Karpas-422 (cell line): ENCODE measurements at regions not wholly inside any gene's neighbourhood (a gene's known extent, or its start where the extent isn't known, plus 50 kb on each side); places are given as distances from the start of the nearest gene placed in this dataset.

ENCODE experiments used
- DNase-seq: peaks from one replicate; pipeline ENCODE4 v3.0.0-alpha.2; 2015
- H2AFZ ChIP-seq: fragments of 200-600 bp; sonication (generic); 2 replicates; pipeline ENCODE4 v1.6.1; 2014; ENCODE audit warnings: antibody characterized with exemption, low read length, mixed read lengths
- H3K27ac ChIP-seq: fragments of 200-600 bp; sonication (generic); 2 replicates; pipeline ENCODE4 v1.5.1; 2014; ENCODE audit warnings: mild to moderate bottlenecking, low read length, moderate library complexity
- H3K27me3 ChIP-seq: fragments of 200-600 bp; sonication (generic); 2 replicates; pipeline ENCODE4 v1.6.1; 2014; ENCODE audit warnings: low read length, mixed read lengths
- H3K36me3 ChIP-seq: fragments of 200-600 bp; sonication (generic); 2 replicates; pipeline ENCODE4 v1.6.1; 2014; ENCODE audit warnings: low read length, mixed read lengths; ENCODE audit not compliant: insufficient read depth
- H3K4me1 ChIP-seq: fragments of 200-600 bp; sonication (generic); 2 replicates; pipeline ENCODE4 v1.6.1; 2014; ENCODE audit warnings: mild to moderate bottlenecking, low read length, mixed read lengths
- H3K4me2 ChIP-seq: fragments of 200-600 bp; sonication (generic); 2 replicates; pipeline ENCODE4 v1.6.1; 2014; ENCODE audit warnings: low read length, low read depth, mild to moderate bottlenecking; ENCODE audit not compliant: poor library complexity, severe bottlenecking
- H3K4me3 ChIP-seq: fragments of 200-600 bp; sonication (generic); 2 replicates; pipeline ENCODE4 v1.5.1; 2014; ENCODE audit warnings: mild to moderate bottlenecking, antibody characterized with exemption, low read length, mixed read lengths
- H3K79me2 ChIP-seq: fragments of 200-600 bp; sonication (generic); 2 replicates; pipeline ENCODE4 v1.6.1; 2014; ENCODE audit warnings: mild to moderate bottlenecking, low read length, mixed read lengths
- H3K9ac ChIP-seq: fragments of 200-600 bp; sonication (generic); 2 replicates; pipeline ENCODE4 v1.6.0; 2014; ENCODE audit warnings: low read length
- H3K9me2 ChIP-seq: fragments of 200-600 bp; sonication (generic), shearing (Covaris generic); replicated peaks from 2 replicates; pipeline ENCODE4 v1.6.0; 2014; ENCODE audit warnings: mild to moderate bottlenecking, low read length, moderate library complexity; ENCODE audit not compliant: insufficient read depth
- H3K9me3 ChIP-seq: fragments of 300-700, 200-600 bp; sonication (generic); 2 replicates; pipeline ENCODE4 v1.6.1; 2014; ENCODE audit warnings: low read length, mixed read lengths
- H4K20me1 ChIP-seq: fragments of 200-600 bp; sonication (generic); 2 replicates; pipeline ENCODE4 v1.6.1; 2014; ENCODE audit warnings: mild to moderate bottlenecking, antibody characterized with exemption, low read length, low read depth; ENCODE audit not compliant: insufficient read depth

DNA sequence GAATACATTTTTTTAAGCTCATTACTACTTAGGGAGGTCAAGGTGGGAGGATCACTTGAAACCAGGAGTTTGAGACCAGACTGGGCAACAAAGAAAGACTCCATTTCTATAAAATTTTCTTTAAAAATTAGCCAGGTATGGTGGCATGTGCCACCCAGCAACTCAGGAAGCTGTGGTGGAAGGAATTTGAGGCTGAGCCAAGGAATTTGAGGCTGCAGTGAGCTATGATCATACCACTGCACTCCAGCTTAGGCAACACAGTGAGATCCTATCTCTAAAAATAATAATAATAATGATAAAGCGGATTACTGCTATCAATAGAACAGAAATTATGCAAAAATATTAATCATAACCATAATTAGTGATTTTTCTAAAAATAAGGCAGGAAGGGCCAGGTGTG is 170.3 kb downstream of the COPRS start:
- Histone ChIP-seq H3K4me2 (no peak overlapping the region), H3K9me2 (no peaks in the 10 kb centered on the region), H3K27ac (no peak overlapping the region), H3K4me3 (no peak overlapping the region), H4K20me1 (no peaks in the 10 kb centered on the region), H3K4me1 (peaks cover 7% of the 10 kb centered on the region), H3K79me2 (no peaks in the 10 kb centered on the region), H3K9ac (no peak overlapping the region), H2AFZ (no peak overlapping the region), H3K27me3 (no peaks in the 10 kb centered on the region), H3K9me3 (no peaks in the 10 kb centered on the region), H3K36me3 (no peaks in the 10 kb centered on the region)
- no peak for DNase-seq

DNA sequence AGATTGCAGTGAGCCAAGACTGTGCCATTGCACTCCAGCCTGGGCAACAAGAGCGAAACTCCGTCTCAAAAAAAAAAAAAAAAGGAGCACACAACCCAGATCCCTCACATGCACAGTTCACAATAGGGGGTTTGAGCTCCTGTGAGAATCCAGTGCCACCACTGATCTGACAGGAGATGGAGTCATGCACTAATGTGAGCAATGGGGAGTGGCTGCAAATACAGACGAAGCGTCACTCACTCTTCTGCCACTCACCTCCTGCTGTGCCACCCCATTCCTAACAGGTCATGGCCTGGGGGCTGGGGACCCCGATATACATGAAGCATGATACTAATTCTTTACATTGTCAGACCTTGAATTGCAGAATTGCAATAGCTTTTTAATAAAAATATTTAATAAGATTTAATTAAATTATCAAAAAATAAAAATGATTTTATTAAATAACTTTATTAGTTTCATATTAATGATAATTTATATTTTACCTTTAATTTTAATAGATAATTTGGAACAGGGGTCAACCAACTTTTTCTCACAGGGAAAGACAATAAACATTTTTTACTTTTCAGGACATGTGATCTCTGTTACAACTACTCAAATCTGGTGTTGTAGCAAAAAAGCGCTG is 171.4 kb downstream of the COPRS start:
- Histone ChIP-seq H3K27me3 (no peaks in the 10 kb centered on the region), H3K36me3 (no peaks in the 10 kb centered on the region), H3K9me2 (no peaks in the 10 kb centered on the region), H3K27ac (no peak overlapping the region), H3K79me2 (no peaks in the 10 kb centered on the region), H3K4me3 (no peak overlapping the region), H2AFZ (no peak overlapping the region), H3K4me1 (peaks cover 7% of the 10 kb centered on the region), H4K20me1 (no peaks in the 10 kb centered on the region), H3K9me3 (no peaks in the 10 kb centered on the region), H3K9ac (no peak overlapping the region), H3K4me2 (no peak overlapping the region)
- DNase-seq = no peak

DNA sequence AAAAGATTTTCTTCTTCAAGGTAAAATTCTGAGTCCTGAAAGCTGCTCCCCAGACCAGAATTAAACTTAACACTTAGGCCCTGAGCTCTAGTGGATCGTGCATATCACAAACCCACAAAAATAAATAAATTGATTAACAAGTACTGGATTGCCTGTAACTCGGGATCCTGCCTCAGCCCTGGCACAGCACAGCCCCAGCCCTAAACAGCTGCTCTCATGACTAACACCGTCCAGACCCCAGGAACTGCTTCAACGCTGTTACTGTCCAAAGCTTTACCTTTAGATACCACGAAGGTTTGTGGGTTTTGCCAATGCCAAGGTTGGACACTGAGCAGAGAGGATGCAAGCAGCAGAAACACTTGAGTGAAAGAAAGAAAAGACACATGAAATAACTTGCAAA is 172.5 kb downstream of the COPRS start:
- Histone ChIP-seq H3K9me3 (no peaks in the 10 kb centered on the region), H3K79me2 (no peaks in the 10 kb centered on the region), H3K9ac (no peak overlapping the region), H4K20me1 (no peaks in the 10 kb centered on the region), H3K36me3 (no peaks in the 10 kb centered on the region), H3K27me3 (no peaks in the 10 kb centered on the region), H3K4me3 (no peak overlapping the region), H3K27ac (no peak overlapping the region), H3K4me1 (peaks cover 7% of the 10 kb centered on the region), H2AFZ (no peak overlapping the region), H3K4me2 (no peak overlapping the region), H3K9me2 (no peaks in the 10 kb centered on the region)
- DNase-seq = no peak

DNA sequence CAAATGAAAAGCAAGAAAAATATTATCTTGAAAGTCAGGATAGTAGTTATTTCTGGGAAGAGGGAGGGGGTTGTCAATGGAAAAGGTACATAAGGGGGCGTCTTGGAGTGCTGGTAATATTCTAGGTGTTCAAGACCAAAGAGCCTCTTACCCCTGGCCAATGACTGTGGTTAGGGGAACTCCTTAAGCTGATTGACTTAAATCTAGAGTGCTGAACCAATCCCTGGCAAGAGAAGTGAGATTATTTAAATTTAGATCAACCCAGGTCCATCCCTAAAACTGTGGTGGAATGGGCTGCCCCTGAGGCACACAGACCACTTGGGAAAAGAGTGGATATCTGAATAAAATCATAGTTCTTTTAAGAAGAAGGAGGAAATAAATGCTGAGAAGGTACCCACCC is 174.1 kb downstream of the COPRS start:
- no peaks in the 10 kb centered on the region for H4K20me1 ChIP-seq

DNA sequence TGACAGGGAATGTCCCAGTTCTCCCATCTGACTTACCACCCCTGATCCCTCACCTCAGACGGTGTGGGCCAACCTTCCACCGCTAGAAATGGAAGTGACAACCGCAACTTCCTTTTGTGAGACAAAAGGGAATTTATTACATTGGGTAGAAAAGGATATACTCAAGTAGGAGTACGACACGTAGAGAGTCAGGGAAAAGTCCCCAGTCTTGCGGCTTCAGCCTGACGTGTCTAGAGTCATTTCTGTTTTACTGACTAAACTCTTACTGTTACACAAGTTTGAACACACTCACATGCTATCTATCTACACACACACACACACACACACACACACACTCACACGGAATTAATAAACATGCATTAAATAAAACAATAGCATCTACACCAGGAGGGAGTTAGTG is 178.9 kb downstream of the COPRS start:
- no peak overlapping the region for H3K27ac ChIP-seq
- no peak for DNase-seq
- no peak overlapping the region for H2AFZ ChIP-seq
- H3K9ac ChIP-seq = no peak overlapping the region
- H3K4me3 ChIP-seq = no peak overlapping the region
- no peaks in the 10 kb centered on the region for H3K36me3 ChIP-seq
- H3K4me1 ChIP-seq = no peaks in the 10 kb centered on the region
- H4K20me1 ChIP-seq = no peaks in the 10 kb centered on the region
- H3K27me3 ChIP-seq = no peaks in the 10 kb centered on the region
- no peaks in the 10 kb centered on the region for H3K9me2 ChIP-seq
- no peaks in the 10 kb centered on the region for H3K79me2 ChIP-seq
- no peaks in the 10 kb centered on the region for H3K9me3 ChIP-seq
- H3K4me2 ChIP-seq = no peak overlapping the region

More for the DNA sequence above, 174.1 kb downstream of the COPRS start:
- Histone ChIP-seq H3K4me3 (no peak overlapping the region), H3K27me3 (no peaks in the 10 kb centered on the region), H3K4me2 (no peak overlapping the region), H3K27ac (no peak overlapping the region), H3K79me2 (no peaks in the 10 kb centered on the region), H3K4me1 (no peaks in the 10 kb centered on the region), H3K9ac (no peak overlapping the region), H3K9me2 (no peaks in the 10 kb centered on the region), H3K9me3 (no peaks in the 10 kb centered on the region), H2AFZ (no peak overlapping the region), H3K36me3 (no peaks in the 10 kb centered on the region)
- DNase-seq = no peak

DNA sequence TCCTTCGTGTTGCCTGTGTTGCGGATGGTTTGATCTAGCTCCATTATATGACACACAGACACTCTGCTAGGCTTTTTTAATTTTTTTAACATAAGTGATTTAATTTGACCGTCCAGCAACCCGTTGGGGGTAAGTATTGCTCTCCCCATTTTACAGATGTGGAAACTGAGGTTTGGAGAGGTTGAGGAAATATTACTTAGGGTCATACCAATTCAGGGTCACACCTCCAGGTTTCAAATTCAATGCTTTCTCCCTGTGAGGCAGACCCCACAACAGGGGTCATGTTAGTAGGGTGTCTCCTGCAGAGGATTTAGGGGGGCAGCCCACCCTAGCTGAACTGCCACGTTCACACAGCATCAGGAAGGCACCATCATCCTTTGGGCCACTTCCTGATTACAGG is 179.4 kb downstream of the COPRS start:
- H3K27ac ChIP-seq = no peak overlapping the region
- no peak overlapping the region for H2AFZ ChIP-seq
- no peaks in the 10 kb centered on the region for H3K27me3 ChIP-seq
- no peak for DNase-seq
- H3K9ac ChIP-seq = no peak overlapping the region
- no peaks in the 10 kb centered on the region for H3K4me1 ChIP-seq
- H4K20me1 ChIP-seq = no peaks in the 10 kb centered on the region
- H3K9me2 ChIP-seq = no peaks in the 10 kb centered on the region
- H3K79me2 ChIP-seq = no peaks in the 10 kb centered on the region
- H3K4me2 ChIP-seq = no peak overlapping the region
- no peaks in the 10 kb centered on the region for H3K9me3 ChIP-seq
- H3K36me3 ChIP-seq = no peaks in the 10 kb centered on the region
- H3K4me3 ChIP-seq = no peak overlapping the region

DNA sequence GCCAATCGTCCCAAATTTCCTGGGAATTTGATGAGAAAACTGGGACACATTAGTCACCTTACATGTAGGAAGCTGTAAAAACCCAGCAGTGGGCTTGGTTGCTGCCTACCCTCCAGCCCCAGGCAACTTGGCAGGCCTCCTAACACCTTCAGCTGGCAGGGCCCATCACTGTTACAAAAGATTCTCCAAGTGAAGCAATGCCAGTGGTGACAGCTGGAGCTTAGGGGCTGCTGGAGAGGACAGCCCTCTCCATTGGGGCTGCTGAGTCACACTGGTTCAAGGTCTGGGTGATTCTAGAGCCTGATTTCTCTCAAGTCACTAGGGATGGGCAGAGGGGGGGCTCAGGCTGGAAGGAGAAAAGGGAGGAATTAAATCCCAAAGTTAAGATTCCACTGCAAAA is 180.6 kb downstream of the COPRS start:
- Histone ChIP-seq H3K36me3 (no peaks in the 10 kb centered on the region), H3K4me3 (no peak overlapping the region), H3K9ac (no peak overlapping the region), H3K79me2 (no peaks in the 10 kb centered on the region), H2AFZ (no peak overlapping the region), H4K20me1 (no peaks in the 10 kb centered on the region), H3K4me1 (no peaks in the 10 kb centered on the region), H3K4me2 (no peak overlapping the region), H3K9me2 (no peaks in the 10 kb centered on the region), H3K27me3 (no peaks in the 10 kb centered on the region), H3K9me3 (no peaks in the 10 kb centered on the region), H3K27ac (no peak overlapping the region)
- DNase-seq = no peak

DNA sequence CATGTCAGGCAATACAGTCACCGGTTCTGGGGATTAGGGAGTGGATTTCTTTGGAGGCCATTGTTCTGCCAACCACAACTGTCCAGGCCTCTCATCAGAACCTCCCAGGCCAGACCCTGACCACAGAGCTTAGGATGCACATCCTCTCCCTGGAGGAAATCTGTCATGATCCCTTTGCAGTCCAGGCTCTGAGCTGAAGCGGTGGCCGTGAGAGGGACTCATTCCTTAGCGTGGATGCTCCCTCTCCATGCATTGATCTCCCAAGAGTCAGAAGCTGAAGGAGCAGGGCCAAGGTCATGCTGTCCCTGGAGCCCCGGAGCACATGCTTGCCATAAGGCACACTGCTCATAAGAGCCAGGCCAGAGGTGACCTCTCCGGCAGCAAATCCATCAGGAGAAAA is 181.4 kb downstream of the COPRS start:
- Histone ChIP-seq H3K9me3 (no peaks in the 10 kb centered on the region), H3K27me3 (no peaks in the 10 kb centered on the region), H3K4me3 (no peak overlapping the region), H3K9me2 (no peaks in the 10 kb centered on the region), H3K79me2 (no peaks in the 10 kb centered on the region), H3K36me3 (no peaks in the 10 kb centered on the region), H3K9ac (no peak overlapping the region), H4K20me1 (no peaks in the 10 kb centered on the region), H3K4me1 (no peaks in the 10 kb centered on the region), H3K4me2 (no peak overlapping the region), H2AFZ (no peak overlapping the region), H3K27ac (no peak overlapping the region)
- DNase-seq = no peak

DNA sequence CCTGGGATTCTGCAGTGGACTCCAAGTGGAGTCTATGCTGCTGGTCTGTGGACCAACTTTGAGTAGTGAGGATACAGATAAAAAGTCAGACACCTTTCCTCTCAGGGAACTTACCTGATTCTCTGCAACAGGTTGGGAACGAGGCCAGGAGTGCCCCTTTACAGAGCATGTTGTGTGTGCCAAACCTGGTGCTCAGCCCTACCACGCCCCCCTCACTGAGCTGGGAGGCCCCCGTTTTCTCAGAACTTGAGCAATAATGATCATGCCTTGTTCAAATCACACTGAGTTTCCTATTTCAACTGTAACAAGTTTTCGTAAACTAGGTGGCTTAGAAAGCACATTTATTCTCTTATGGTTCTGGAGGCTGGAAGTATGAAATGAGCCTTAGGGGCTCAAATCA is 182.0 kb downstream of the COPRS start:
- H3K27me3 ChIP-seq = no peaks in the 10 kb centered on the region

More for the DNA sequence above, 182.0 kb downstream of the COPRS start:
- Histone ChIP-seq H2AFZ (no peak overlapping the region), H4K20me1 (no peaks in the 10 kb centered on the region), H3K9me3 (no peaks in the 10 kb centered on the region), H3K9ac (no peak overlapping the region), H3K27ac (no peak overlapping the region), H3K9me2 (no peaks in the 10 kb centered on the region), H3K79me2 (no peaks in the 10 kb centered on the region), H3K4me1 (no peaks in the 10 kb centered on the region), H3K4me2 (no peak overlapping the region), H3K36me3 (no peaks in the 10 kb centered on the region), H3K4me3 (no peak overlapping the region)
- no peak for DNase-seq
